H9 (cell line): ENCODE measurements at regions not wholly inside any gene's neighbourhood (a gene's known extent, or its start where the extent isn't known, plus 50 kb on each side); places are given as distances from the start of the nearest gene placed in this dataset.

ENCODE experiments used
- DNase-seq: peaks from one replicate; pipeline ENCODE4 v3.0.0-alpha.2; 2017
- H2AFZ ChIP-seq: one replicate; pipeline ENCODE4 v1.6.1; 2013; ENCODE audit warnings: mild to moderate bottlenecking, low read length, control low read depth, moderate library complexity
- H2AK5ac ChIP-seq: 2 replicates; pipeline ENCODE4 v1.6.1; 2013; ENCODE audit warnings: low read length, control low read depth, mixed read lengths; ENCODE audit not compliant: insufficient read length
- H2BK120ac ChIP-seq: one replicate; pipeline ENCODE4 v1.6.1; 2013; ENCODE audit warnings: low read depth, mild to moderate bottlenecking, low read length, control low read depth, inconsistent platforms; ENCODE audit not compliant: poor library complexity, severe bottlenecking
- H2BK12ac ChIP-seq: 2 replicates; pipeline ENCODE4 v1.6.1; 2013; ENCODE audit warnings: low read length, control low read depth, mixed read lengths, low read depth; ENCODE audit not compliant: insufficient read length
- H2BK15ac ChIP-seq: 2 replicates; pipeline ENCODE4 v1.6.1; 2013; ENCODE audit warnings: low read depth, low read length, control low read depth
- H2BK20ac ChIP-seq: one replicate; pipeline ENCODE4 v1.6.1; 2013; ENCODE audit warnings: low read depth, mild to moderate bottlenecking, low read length, control low read depth, inconsistent platforms; ENCODE audit not compliant: poor library complexity, severe bottlenecking
- H2BK5ac ChIP-seq: 2 replicates; pipeline ENCODE4 v1.6.1; 2013; ENCODE audit warnings: low read length, control low read depth, mixed read lengths; ENCODE audit not compliant: insufficient read length
- H3K14ac ChIP-seq: 2 replicates; pipeline ENCODE4 v1.6.1; 2013; ENCODE audit warnings: low read length, control low read depth; ENCODE audit not compliant: insufficient read depth
- H3K18ac ChIP-seq: 2 replicates; pipeline ENCODE4 v1.6.1; 2013; ENCODE audit warnings: low read depth, mild to moderate bottlenecking, mixed read lengths, low read length, control low read depth; ENCODE audit not compliant: insufficient read length
- H3K23ac ChIP-seq: 2 replicates; pipeline ENCODE4 v1.6.1; 2013; ENCODE audit warnings: low read length, control low read depth, mixed read lengths, low read depth; ENCODE audit not compliant: insufficient read length
- H3K23me2 ChIP-seq: 2 replicates; pipeline ENCODE4 v1.6.1; 2013; ENCODE audit warnings: low read depth, mild to moderate bottlenecking, mixed read lengths, low read length, control low read depth; ENCODE audit not compliant: insufficient read length, poor library complexity, severe bottlenecking
- H3K27ac ChIP-seq: 2 replicates; pipeline ENCODE4 v1.5.1; 2013; ENCODE audit warnings: low read length, control low read depth, mixed read lengths, low read depth; ENCODE audit not compliant: insufficient read length
- H3K27me3 ChIP-seq: 2 replicates; pipeline ENCODE4 v1.6.1; 2013; ENCODE audit warnings: low read length, control low read depth, inconsistent platforms; ENCODE audit not compliant: insufficient read depth
- H3K4ac ChIP-seq: 2 replicates; pipeline ENCODE4 v1.6.1; 2013; ENCODE audit warnings: low read depth, mild to moderate bottlenecking, control low read depth, inconsistent platforms, low read length, moderate library complexity
- H3K4me1 ChIP-seq: 2 replicates; pipeline ENCODE4 v1.6.1; 2013; ENCODE audit warnings: low read length, control low read depth, inconsistent platforms; ENCODE audit not compliant: insufficient read depth
- H3K4me2 ChIP-seq: 2 replicates; pipeline ENCODE4 v1.6.1; 2013; ENCODE audit warnings: low read length, control low read depth, mixed read lengths; ENCODE audit not compliant: insufficient read length, insufficient read depth
- H3K56ac ChIP-seq: 2 replicates; pipeline ENCODE4 v1.6.1; 2013; ENCODE audit warnings: low read depth, mild to moderate bottlenecking, mixed read lengths, low read length, control low read depth; ENCODE audit not compliant: insufficient read length
- H3K79me1 ChIP-seq: 2 replicates; pipeline ENCODE4 v1.6.1; 2013; ENCODE audit warnings: low read depth, mild to moderate bottlenecking, moderate library complexity, low read length, control low read depth, inconsistent platforms; ENCODE audit not compliant: insufficient read depth, poor library complexity, severe bottlenecking
- H3K79me2 ChIP-seq: 2 replicates; pipeline ENCODE4 v1.6.1; 2013; ENCODE audit warnings: low read length, control low read depth, inconsistent platforms; ENCODE audit not compliant: insufficient read depth
- H3K9ac ChIP-seq: 2 replicates; pipeline ENCODE4 v1.6.1; 2013; ENCODE audit warnings: low read length, control low read depth, mixed read lengths; ENCODE audit not compliant: insufficient read length; ENCODE audit errors: extremely low read depth
- H3K9me3 ChIP-seq: one replicate; pipeline ENCODE4 v1.6.1; 2013; ENCODE audit warnings: low read depth, low read length, inconsistent platforms; ENCODE audit not compliant: control insufficient read depth
- H3T11ph ChIP-seq: one replicate; pipeline ENCODE4 v1.6.1; 2013; ENCODE audit warnings: mild to moderate bottlenecking, low read length, control low read depth, inconsistent platforms
- H4K20me1 ChIP-seq: one replicate; pipeline ENCODE4 v1.6.1; 2013; ENCODE audit not compliant: control insufficient read depth, insufficient read length, insufficient read depth
- H4K5ac ChIP-seq: 2 replicates; pipeline ENCODE4 v1.6.1; 2013; ENCODE audit warnings: low read depth, mild to moderate bottlenecking, mixed read lengths, low read length, control low read depth; ENCODE audit not compliant: insufficient read length
- H4K8ac ChIP-seq: replicated peaks from 2 replicates; pipeline ENCODE4 v1.6.1; 2013; ENCODE audit warnings: low read length, control low read depth, mixed read lengths, low read depth; ENCODE audit not compliant: insufficient read length
- H4K91ac ChIP-seq: 2 replicates; pipeline ENCODE4 v1.6.1; 2013; ENCODE audit warnings: low read depth, mild to moderate bottlenecking, moderate library complexity, mixed read lengths, low read length, control low read depth; ENCODE audit not compliant: insufficient read length
- H3K27ac Mint-ChIP-seq, 3 experiments: 2 replicates in 2 of 3; 3 replicates in 1 of 3; pipeline ENCODE4 v1.8.0; 2020 to 2021; ENCODE audit warnings: mixed read lengths in 3 of 3, mild to moderate bottlenecking in 1 of 3, moderate library complexity in 1 of 3
- H3K27me3 Mint-ChIP-seq: 2 replicates; pipeline ENCODE4 v1.8.0; 2021; ENCODE audit warnings: low read depth, mild to moderate bottlenecking, moderate library complexity, mixed read lengths
- H3K36me3 Mint-ChIP-seq, 3 experiments: 2 replicates in 2 of 3; 3 replicates in 1 of 3; pipeline ENCODE4 v1.8.0; 2020 to 2021; ENCODE audit warnings: low read depth in 3 of 3, mixed read lengths in 3 of 3; ENCODE audit not compliant: insufficient read depth in 1 of 3
- H3K4me1 Mint-ChIP-seq, 2 experiments: 2 replicates each; pipeline ENCODE4 v1.8.0; 2020; ENCODE audit warnings: mixed read lengths in 2 of 2
- H3K4me3 Mint-ChIP-seq, 2 experiments: 2 replicates in 1 of 2; 3 replicates in 1 of 2; pipeline ENCODE4 v1.8.0; 2020 to 2021; ENCODE audit warnings: mild to moderate bottlenecking in 2 of 2, mixed read lengths in 2 of 2, moderate library complexity in 1 of 2
- H3K9me3 Mint-ChIP-seq, 2 experiments: 2 replicates in 1 of 2; 3 replicates in 1 of 2; pipeline ENCODE4 v1.8.0; 2020; ENCODE audit warnings: mild to moderate bottlenecking in 2 of 2, mixed read lengths in 2 of 2, moderate library complexity in 1 of 2
- WGBS: extraction: QIAGEN DNeasy Blood & Tissue Kit; methylation state at CpG from one replicate; pipeline ENCODE4 v1.1.7; 2013; ENCODE audit warnings: missing lambda C conversion rate, low lambda C conversion rate, mixed read lengths; ENCODE audit not compliant: insufficient read length; ENCODE audit errors: extremely low coverage; 5-methylcytosine and 5-hydroxymethylcytosine counted together
- TF ChIP-seq, protein P1 (sequence below): fragments of 200-600 bp; sonication (generic); conservative IDR thresholded peaks from 3 replicates; pipeline ENCODE4 v1.8.0; 2021; ENCODE audit warnings: antibody characterized with exemption, mild to moderate bottlenecking

DNA sequence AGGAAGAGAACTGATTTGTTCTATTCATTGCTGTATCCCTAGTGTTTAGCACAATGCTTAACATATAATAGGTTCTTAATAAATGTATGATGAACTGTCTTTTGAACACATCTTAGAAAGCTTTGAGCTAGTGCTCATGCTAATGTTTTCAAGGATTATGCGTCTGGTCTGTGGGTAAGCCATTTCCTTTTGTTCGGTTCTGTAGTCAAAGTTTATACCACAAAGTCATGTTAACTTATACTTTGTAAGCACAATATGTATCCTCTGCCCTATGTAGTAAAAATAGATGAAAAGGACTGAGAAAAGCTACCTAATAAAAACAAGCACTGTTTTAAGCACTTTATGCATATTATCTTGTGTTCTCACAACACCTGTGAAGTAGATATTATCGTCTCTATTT, 301.9 kb downstream of the GLUD2 start:
- H3K36me3 Mint-ChIP-seq, result peaks cover 2 to 19% (median 14%) of the 10 kb centered on the region in 3 experiments; a peak in 5 of 7 replicates
- H2BK15ac ChIP-seq, result no peak overlapping the region
- no peak overlapping the region for H2BK12ac ChIP-seq
- no peak overlapping the region for H3K27ac ChIP-seq
- WGBS, result no CpG with 5 or more reads among the region's 3 CpGs
- H4K5ac ChIP-seq, result no peak overlapping the region
- H3K4me1 ChIP-seq, result peaks cover 2% of the 10 kb centered on the region; the same call in 1 of the 2 replicates
- H3K27me3 Mint-ChIP-seq, result peaks cover 17% of the 10 kb centered on the region
- H3K9ac ChIP-seq, result no peak overlapping the region
- H3K9me3 Mint-ChIP-seq, result peaks cover 67 to 70% of the 10 kb centered on the region in 2 experiments
- H4K91ac ChIP-seq, result no peak overlapping the region
- H3K56ac ChIP-seq, result no peak overlapping the region
- no peak overlapping the region for H3K18ac ChIP-seq
- H3K4me3 Mint-ChIP-seq, result no peak overlapping the region
- no peak overlapping the region for H2AK5ac ChIP-seq
- H3K4ac ChIP-seq, result no peak overlapping the region
- H3K14ac ChIP-seq, result no peak overlapping the region
- no peak overlapping the region for H2BK5ac ChIP-seq
- no peaks in the 10 kb centered on the region for H3K9me3 ChIP-seq
- peaks cover 29 to 31% of the 10 kb centered on the region in 2 experiments for H3K4me1 Mint-ChIP-seq
- H3K23ac ChIP-seq, result no peak overlapping the region
- no peaks in the 10 kb centered on the region for H3K79me2 ChIP-seq
- H3K23me2 ChIP-seq, result no peaks in the 10 kb centered on the region
- no peak overlapping the region for H2BK120ac ChIP-seq
- H3K27ac Mint-ChIP-seq, result no peak overlapping the region
- TF ChIP-seq, protein P1, sequence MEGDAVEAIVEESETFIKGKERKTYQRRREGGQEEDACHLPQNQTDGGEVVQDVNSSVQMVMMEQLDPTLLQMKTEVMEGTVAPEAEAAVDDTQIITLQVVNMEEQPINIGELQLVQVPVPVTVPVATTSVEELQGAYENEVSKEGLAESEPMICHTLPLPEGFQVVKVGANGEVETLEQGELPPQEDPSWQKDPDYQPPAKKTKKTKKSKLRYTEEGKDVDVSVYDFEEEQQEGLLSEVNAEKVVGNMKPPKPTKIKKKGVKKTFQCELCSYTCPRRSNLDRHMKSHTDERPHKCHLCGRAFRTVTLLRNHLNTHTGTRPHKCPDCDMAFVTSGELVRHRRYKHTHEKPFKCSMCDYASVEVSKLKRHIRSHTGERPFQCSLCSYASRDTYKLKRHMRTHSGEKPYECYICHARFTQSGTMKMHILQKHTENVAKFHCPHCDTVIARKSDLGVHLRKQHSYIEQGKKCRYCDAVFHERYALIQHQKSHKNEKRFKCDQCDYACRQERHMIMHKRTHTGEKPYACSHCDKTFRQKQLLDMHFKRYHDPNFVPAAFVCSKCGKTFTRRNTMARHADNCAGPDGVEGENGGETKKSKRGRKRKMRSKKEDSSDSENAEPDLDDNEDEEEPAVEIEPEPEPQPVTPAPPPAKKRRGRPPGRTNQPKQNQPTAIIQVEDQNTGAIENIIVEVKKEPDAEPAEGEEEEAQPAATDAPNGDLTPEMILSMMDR, result no peak
- no peak for DNase-seq
- no peaks in the 10 kb centered on the region for H4K20me1 ChIP-seq
- no peak overlapping the region for H2BK20ac ChIP-seq
- H4K8ac ChIP-seq, result no peak overlapping the region
- H3K4me2 ChIP-seq, result no peak overlapping the region
- no peak overlapping the region for H3T11ph ChIP-seq
- no peak overlapping the region for H2AFZ ChIP-seq
- no peaks in the 10 kb centered on the region for H3K79me1 ChIP-seq
- H3K27me3 ChIP-seq, result no peaks in the 10 kb centered on the region
